Testis (tissue), 2 donors: ENCODE measurements at regions not wholly inside any gene's neighbourhood (a gene's known extent, or its start where the extent isn't known, plus 50 kb on each side); places are given as distances from the start of the nearest gene placed in this dataset.

Experiments used
- DNase-seq: peaks from one replicate; pipeline ENCODE4 v3.0.0-alpha.2; 2019
- H3K27ac ChIP-seq, 2 donors: fragments of 200-600 bp; sonication (generic); one replicate each; pipeline ENCODE4 v1.5.1; 2019
- H3K27me3 ChIP-seq: fragments of 200-600 bp; sonication (generic); one replicate; pipeline ENCODE4 v1.5.1; 2019
- H3K36me3 ChIP-seq: fragments of 200-600 bp; sonication (generic); one replicate; pipeline ENCODE4 v1.5.1; 2017; ENCODE audit warnings: low read depth; ENCODE audit errors: missing control alignments
- H3K4me1 ChIP-seq: fragments of 200-600 bp; sonication (generic); one replicate; pipeline ENCODE4 v1.5.1; 2019
- H3K4me3 ChIP-seq, 2 donors: fragments of 200-600 bp; sonication (generic); one replicate each; pipeline ENCODE4 v1.5.1; 2017 to 2019
- H3K9me3 ChIP-seq: fragments of 200-600 bp; sonication (generic); one replicate; pipeline ENCODE4 v1.5.1; 2017
- CTCF ChIP-seq, 3 experiments: fragments of 450-650 bp in 2 of 3; fragments of 200-600 bp in 1 of 3; sonication (generic) in 1 of 3; IDR thresholded peaks; one replicate each; pipeline ENCODE4 v1.5.1; 2016 to 2019; ENCODE audit warnings: antibody characterized with exemption in 3 of 3, mild to moderate bottlenecking in 2 of 3, moderate library complexity in 1 of 3
- POLR2A ChIP-seq: fragments of 450-650 bp; IDR thresholded peaks from one replicate; pipeline ENCODE4 v1.6.1; 2017; ENCODE audit warnings: antibody characterized with exemption, mild to moderate bottlenecking, moderate library complexity
- WGBS, 2 donors: methylation state at CpG; one replicate each; pipeline ENCODE4 v1.1.5; 2018; 5-methylcytosine and 5-hydroxymethylcytosine counted together
- intact Hi-C: fragments of 100-400 bp; cut with DNase I; formaldehyde crosslinking; loops from one replicate; pipeline ENCODE4 v1.15.1; 2023; ENCODE audit warnings: low total_unique reads

GRCh38 chr13:85653681-85654080, 145.5 kb downstream of the SLITRK6 start:
- TF ChIP-seq CTCF (IDR thresholded peaks at IDR 0.05) (no peak), POLR2A (no peak)
- intact Hi-C loops = no loop called here
- Histone ChIP-seq H3K4me3 (no peak overlapping the region), H3K4me1 (no peaks in the 10 kb centered on the region), H3K36me3 (no peaks in the 10 kb centered on the region), H3K27ac (no peak overlapping the region), H3K27me3 (no peaks in the 10 kb centered on the region), H3K9me3 (no peaks in the 10 kb centered on the region)
- no peak for DNase-seq
- 86 to 93% methylated on average over 3 of the region's 3 CpGs for WGBS, 2 donors

GRCh38 chr13:85652491-85652890, 146.7 kb downstream of the SLITRK6 start:
- no peak overlapping the region for H3K27ac ChIP-seq
- H3K4me3 ChIP-seq = no peak overlapping the region
- TF ChIP-seq CTCF (IDR thresholded peaks at IDR 0.05) (no peak), POLR2A (no peak)
- H3K36me3 ChIP-seq = no peaks in the 10 kb centered on the region
- intact Hi-C loops = no loop called here
- H3K4me1 ChIP-seq = no peaks in the 10 kb centered on the region
- H3K9me3 ChIP-seq = no peaks in the 10 kb centered on the region
- no peak for DNase-seq
- no peaks in the 10 kb centered on the region for H3K27me3 ChIP-seq
- 62 to 71% methylated on average over 1 of the region's 1 CpG for WGBS, 2 donors

- no peaks in the 10 kb centered on the region for H3K36me3 ChIP-seq
- TF ChIP-seq CTCF (IDR thresholded peaks at IDR 0.05) (no peak), POLR2A (no peak)
- no peaks in the 10 kb centered on the region for H3K4me1 ChIP-seq
- 78 to 90% methylated on average over 4 of the region's 4 CpGs for WGBS, 2 donors
- H3K27me3 ChIP-seq = no peaks in the 10 kb centered on the region
- no peak overlapping the region for H3K27ac ChIP-seq
- no peaks in the 10 kb centered on the region for H3K9me3 ChIP-seq
- H3K4me3 ChIP-seq = no peak overlapping the region
- no peak for DNase-seq
- intact Hi-C loops = no loop called here
Observed at GRCh38 chr13:85651440-85651839, 147.8 kb downstream of the SLITRK6 start.

GRCh38 chr13:85650613-85651012, 148.6 kb downstream of the SLITRK6 start:
- WGBS, 2 donors = 93 to 100% methylated on average over 1 to 2 of the region's 2 CpGs
- H3K27me3 ChIP-seq = no peaks in the 10 kb centered on the region
- no peaks in the 10 kb centered on the region for H3K4me1 ChIP-seq
- H3K4me3 ChIP-seq = no peak overlapping the region
- H3K9me3 ChIP-seq = no peaks in the 10 kb centered on the region
- H3K36me3 ChIP-seq = no peaks in the 10 kb centered on the region
- no peak overlapping the region for H3K27ac ChIP-seq
- intact Hi-C loops = no loop called here
- no peak for DNase-seq
- TF ChIP-seq CTCF (IDR thresholded peaks at IDR 0.05) = no peak
- no peak for TF ChIP-seq POLR2A

GRCh38 chr13:85640727-85641126, 158.5 kb downstream of the SLITRK6 start:
- 90 to 91% methylated on average over 3 of the region's 3 CpGs for WGBS, 2 donors
- TF ChIP-seq POLR2A = no peak
- no peak for TF ChIP-seq CTCF (IDR thresholded peaks at IDR 0.05)
- H3K9me3 ChIP-seq = no peaks in the 10 kb centered on the region
- no peak for DNase-seq
- no peak overlapping the region for H3K27ac ChIP-seq
- H3K27me3 ChIP-seq = no peaks in the 10 kb centered on the region
- no peak overlapping the region for H3K4me3 ChIP-seq
- no peaks in the 10 kb centered on the region for H3K36me3 ChIP-seq
- no peaks in the 10 kb centered on the region for H3K4me1 ChIP-seq
- intact Hi-C loops = no loop called here
